ENCODE measurements at regions not wholly inside any gene's neighbourhood (a gene's known extent, or its start where the extent isn't known, plus 50 kb on each side); places are given as distances from the start of the nearest gene placed in this dataset.

DNA sequence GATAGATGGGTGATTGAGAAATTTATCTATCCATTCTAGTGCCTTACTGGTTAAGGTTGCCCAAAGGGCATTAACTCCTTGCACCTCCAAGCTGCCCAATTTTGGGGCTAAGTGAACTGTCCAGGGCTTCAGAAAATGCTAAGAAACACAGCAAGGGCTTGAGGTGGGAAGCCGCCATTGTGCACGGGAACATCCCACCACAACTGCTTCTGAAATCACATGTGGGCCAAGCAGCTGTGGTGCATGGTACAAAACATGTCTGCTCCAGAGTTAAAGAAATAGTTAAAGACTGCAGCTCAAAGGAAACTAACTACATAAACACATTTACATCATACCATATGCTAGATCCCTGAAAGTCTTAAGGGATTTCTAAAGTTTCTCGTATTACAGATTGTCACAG, 144.3 kb upstream of the NDST3 start:
- Histone ChIP-seq H2BK120ac (ENCODE audit: low read depth, low read length) (no peak overlapping the region), H2AFZ (ENCODE audit: low read depth, low read length) (no peak overlapping the region), H3K4me3 (ENCODE audit: insufficient read depth in 1 of 2, low read depth in 1 of 2, low read length in 2 of 2) (no peak overlapping the region), H3K4ac (ENCODE audit: low read depth in 1 of 2, low read length in 2 of 2) (no peak overlapping the region), H2AK5ac (ENCODE audit: low read length, severe bottlenecking) (no peak overlapping the region), H2BK12ac (ENCODE audit: low read length in 2 of 2) (no peak overlapping the region), H3K18ac (ENCODE audit: low read depth in 1 of 2, low read length in 2 of 2) (no peak overlapping the region), H3K9ac (ENCODE audit: low read length) (no peak overlapping the region), H2BK5ac (ENCODE audit: low read depth, low read length, poor library complexity, severe bottlenecking) (no peak overlapping the region), H3K9me3 (ENCODE audit: control insufficient read depth, low read length) (no peaks in the 10 kb centered on the region), H3K79me1 (replicated peaks; ENCODE audit: low read length, poor library complexity, severe bottlenecking) (no peaks in the 10 kb centered on the region), H3K4me1 (ENCODE audit: control insufficient read depth, insufficient read depth, low read depth, low read length) (no peaks in the 10 kb centered on the region), H3K23ac (ENCODE audit: low read length in 2 of 2) (no peak overlapping the region), H3K27ac (ENCODE audit: low read length, poor library complexity, severe bottlenecking) (no peak overlapping the region), H4K91ac (ENCODE audit: low read length) (no peak overlapping the region), H3K36me3 (ENCODE audit: control insufficient read depth in 1 of 2, insufficient read depth in 2 of 2, low read depth in 1 of 2, low read length in 2 of 2) (no peaks in the 10 kb centered on the region), H3K4me2 (ENCODE audit: low read length, poor library complexity, severe bottlenecking) (no peak overlapping the region), H2BK15ac (ENCODE audit: low read depth, poor library complexity, severe bottlenecking) (no peak overlapping the region), H3K27me3 (ENCODE audit: control insufficient read depth in 1 of 2, insufficient read depth in 1 of 2, low read length in 2 of 2) (no peaks in the 10 kb centered on the region), H3K14ac (ENCODE audit: low read length in 2 of 2) (no peak overlapping the region), H4K8ac (ENCODE audit: low read length) (no peak overlapping the region)
- DNase-seq, result no peak
- 97% methylated on average over 3 of the region's 3 CpGs for WGBS

DNA sequence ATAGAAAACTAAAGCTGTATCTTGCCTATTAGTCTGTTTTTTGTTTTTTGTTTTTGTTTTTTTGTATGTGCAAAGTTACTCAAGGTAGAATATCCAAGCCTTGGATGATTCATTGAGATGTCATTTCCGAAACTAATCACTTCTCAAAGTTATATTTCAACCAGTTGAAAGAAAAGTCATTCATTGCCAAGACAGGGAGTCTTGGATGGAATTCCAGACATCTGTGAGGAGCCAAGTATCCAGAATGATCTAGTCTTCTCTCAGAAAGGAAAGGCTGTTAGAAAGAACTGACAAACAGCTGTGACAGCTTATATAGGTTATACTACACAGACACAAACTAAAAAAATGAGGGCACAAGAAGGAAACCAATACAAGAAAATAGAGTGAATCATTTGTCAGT, 141.1 kb upstream of the NDST3 start:
- no peak overlapping the region for H3K14ac ChIP-seq (ENCODE audit: low read length in 2 of 2)
- no peak overlapping the region for H2BK120ac ChIP-seq (ENCODE audit: low read depth, low read length)
- no peaks in the 10 kb centered on the region for H3K9me3 ChIP-seq (ENCODE audit: control insufficient read depth, low read length)
- H3K4ac ChIP-seq (ENCODE audit: low read depth in 1 of 2, low read length in 2 of 2), result no peak overlapping the region
- peak overlapping the region; percentile 90 for H3K27ac ChIP-seq (ENCODE audit: low read length, poor library complexity, severe bottlenecking)
- no peak overlapping the region for H2BK15ac ChIP-seq (ENCODE audit: low read depth, poor library complexity, severe bottlenecking)
- H2AK5ac ChIP-seq (ENCODE audit: low read length, severe bottlenecking), result no peak overlapping the region
- no peak overlapping the region for H3K4me2 ChIP-seq (ENCODE audit: low read length, poor library complexity, severe bottlenecking)
- no peak overlapping the region for H2BK5ac ChIP-seq (ENCODE audit: low read depth, low read length, poor library complexity, severe bottlenecking)
- H3K9ac ChIP-seq (ENCODE audit: low read length), result no peak overlapping the region
- H3K18ac ChIP-seq (ENCODE audit: low read depth in 1 of 2, low read length in 2 of 2), result no peak overlapping the region
- no peak overlapping the region for H3K23ac ChIP-seq (ENCODE audit: low read length in 2 of 2)
- no peak for DNase-seq
- H3K4me1 ChIP-seq (ENCODE audit: control insufficient read depth, insufficient read depth, low read depth, low read length), result no peaks in the 10 kb centered on the region
- H4K91ac ChIP-seq (ENCODE audit: low read length), result no peak overlapping the region
- no peak overlapping the region for H3K4me3 ChIP-seq (ENCODE audit: insufficient read depth in 1 of 2, low read depth in 1 of 2, low read length in 2 of 2)
- no CpG with 5 or more reads among the region's 1 CpG for WGBS
- H3K36me3 ChIP-seq (ENCODE audit: control insufficient read depth in 1 of 2, insufficient read depth in 2 of 2, low read depth in 1 of 2, low read length in 2 of 2), result no peaks in the 10 kb centered on the region
- no peaks in the 10 kb centered on the region for H3K27me3 ChIP-seq (ENCODE audit: control insufficient read depth in 1 of 2, insufficient read depth in 1 of 2, low read length in 2 of 2)
- H2AFZ ChIP-seq (ENCODE audit: low read depth, low read length), result no peak overlapping the region
- no peak overlapping the region for H4K8ac ChIP-seq (ENCODE audit: low read length)
- H2BK12ac ChIP-seq (ENCODE audit: low read length in 2 of 2), result no peak overlapping the region
- no peaks in the 10 kb centered on the region for H3K79me1 ChIP-seq (replicated peaks; ENCODE audit: low read length, poor library complexity, severe bottlenecking)

DNA sequence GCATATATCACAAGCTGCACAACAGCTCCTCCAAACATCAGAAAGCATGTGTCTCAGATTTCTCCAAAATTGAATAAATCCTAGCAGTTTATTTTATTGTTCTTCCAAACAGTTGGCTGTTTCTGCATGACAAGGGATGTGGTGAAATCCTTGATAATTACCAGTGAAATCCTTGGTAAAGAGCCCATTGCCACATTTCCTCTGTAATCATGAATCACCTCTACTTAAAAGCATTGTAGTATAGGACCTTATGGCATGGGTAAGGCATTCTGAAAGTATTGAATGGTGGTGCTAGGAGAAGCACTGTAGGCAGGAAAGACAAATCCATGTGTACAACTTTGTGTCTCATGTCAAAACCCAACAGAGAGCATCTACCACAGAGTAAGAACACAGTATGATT, 135.8 kb upstream of the NDST3 start:
- Histone ChIP-seq H2BK120ac (ENCODE audit: low read depth, low read length) (no peak overlapping the region), H3K27ac (ENCODE audit: low read length, poor library complexity, severe bottlenecking) (no peak overlapping the region), H2BK15ac (ENCODE audit: low read depth, poor library complexity, severe bottlenecking) (no peak overlapping the region), H2AK5ac (ENCODE audit: low read length, severe bottlenecking) (no peak overlapping the region), H2BK12ac (ENCODE audit: low read length in 2 of 2) (no peak overlapping the region), H3K14ac (ENCODE audit: low read length in 2 of 2) (no peak overlapping the region), H4K91ac (ENCODE audit: low read length) (no peak overlapping the region), H2BK5ac (ENCODE audit: low read depth, low read length, poor library complexity, severe bottlenecking) (no peak overlapping the region), H3K4me2 (ENCODE audit: low read length, poor library complexity, severe bottlenecking) (no peak overlapping the region), H3K9ac (ENCODE audit: low read length) (no peak overlapping the region), H3K4me3 (ENCODE audit: insufficient read depth in 1 of 2, low read depth in 1 of 2, low read length in 2 of 2) (no peak overlapping the region), H3K4me1 (ENCODE audit: control insufficient read depth, insufficient read depth, low read depth, low read length) (no peaks in the 10 kb centered on the region), H3K4ac (ENCODE audit: low read depth in 1 of 2, low read length in 2 of 2) (no peak overlapping the region), H4K8ac (ENCODE audit: low read length) (no peak overlapping the region), H2AFZ (ENCODE audit: low read depth, low read length) (no peak overlapping the region), H3K23ac (ENCODE audit: low read length in 2 of 2) (no peak overlapping the region), H3K27me3 (ENCODE audit: control insufficient read depth in 1 of 2, insufficient read depth in 1 of 2, low read length in 2 of 2) (no peaks in the 10 kb centered on the region), H3K9me3 (ENCODE audit: control insufficient read depth, low read length) (no peaks in the 10 kb centered on the region), H3K18ac (ENCODE audit: low read depth in 1 of 2, low read length in 2 of 2) (no peak overlapping the region), H3K79me1 (replicated peaks; ENCODE audit: low read length, poor library complexity, severe bottlenecking) (no peaks in the 10 kb centered on the region), H3K36me3 (ENCODE audit: control insufficient read depth in 1 of 2, insufficient read depth in 2 of 2, low read depth in 1 of 2, low read length in 2 of 2) (no peaks in the 10 kb centered on the region)
- peak; percentile 50 for DNase-seq

DNA sequence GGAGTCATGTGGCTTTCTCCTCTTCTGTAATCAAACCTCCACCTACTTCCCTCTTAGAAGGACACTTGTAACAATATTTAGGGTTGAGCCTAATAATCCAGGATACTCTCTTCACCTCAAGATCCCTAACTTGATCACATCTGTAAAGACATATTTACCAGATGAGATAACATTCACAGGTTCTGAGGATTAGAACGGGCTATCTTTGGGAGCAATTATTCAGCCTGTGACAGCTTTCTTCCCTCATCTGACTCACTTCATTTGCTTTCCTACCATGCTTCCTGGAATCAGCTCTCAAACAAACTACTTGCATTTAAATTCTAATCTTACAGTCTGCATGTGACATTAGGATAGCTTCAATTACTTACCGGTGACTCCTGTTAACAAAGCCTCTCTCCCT, 133.5 kb upstream of the NDST3 start:
- no peak overlapping the region for H3K4me2 ChIP-seq (ENCODE audit: low read length, poor library complexity, severe bottlenecking)

More for the DNA sequence above, 133.5 kb upstream of the NDST3 start:
- H3K27me3 ChIP-seq (ENCODE audit: control insufficient read depth in 1 of 2, insufficient read depth in 1 of 2, low read length in 2 of 2), result no peaks in the 10 kb centered on the region
- no peak overlapping the region for H4K91ac ChIP-seq (ENCODE audit: low read length)
- H2AFZ ChIP-seq (ENCODE audit: low read depth, low read length), result no peak overlapping the region
- no peak overlapping the region for H4K8ac ChIP-seq (ENCODE audit: low read length)
- no peak overlapping the region for H2AK5ac ChIP-seq (ENCODE audit: low read length, severe bottlenecking)
- H3K27ac ChIP-seq (ENCODE audit: low read length, poor library complexity, severe bottlenecking), result no peak overlapping the region
- H3K14ac ChIP-seq (ENCODE audit: low read length in 2 of 2), result no peak overlapping the region
- H3K4ac ChIP-seq (ENCODE audit: low read depth in 1 of 2, low read length in 2 of 2), result no peak overlapping the region
- no peak overlapping the region for H2BK15ac ChIP-seq (ENCODE audit: low read depth, poor library complexity, severe bottlenecking)
- no peak overlapping the region for H3K23ac ChIP-seq (ENCODE audit: low read length in 2 of 2)
- H3K36me3 ChIP-seq (ENCODE audit: control insufficient read depth in 1 of 2, insufficient read depth in 2 of 2, low read depth in 1 of 2, low read length in 2 of 2), result no peaks in the 10 kb centered on the region
- no peak overlapping the region for H2BK5ac ChIP-seq (ENCODE audit: low read depth, low read length, poor library complexity, severe bottlenecking)
- WGBS, result 2% methylated on average over 1 of the region's 2 CpGs
- H3K4me3 ChIP-seq (ENCODE audit: insufficient read depth in 1 of 2, low read depth in 1 of 2, low read length in 2 of 2), result no peak overlapping the region
- DNase-seq, result peak; percentile 55
- H3K9ac ChIP-seq (ENCODE audit: low read length), result no peak overlapping the region
- no peak overlapping the region for H2BK12ac ChIP-seq (ENCODE audit: low read length in 2 of 2)
- no peaks in the 10 kb centered on the region for H3K4me1 ChIP-seq (ENCODE audit: control insufficient read depth, insufficient read depth, low read depth, low read length)
- H3K9me3 ChIP-seq (ENCODE audit: control insufficient read depth, low read length), result no peaks in the 10 kb centered on the region
- H3K79me1 ChIP-seq (replicated peaks; ENCODE audit: low read length, poor library complexity, severe bottlenecking), result no peaks in the 10 kb centered on the region
- peak overlapping the region in 1 of 2 experiments; percentile 6 for H3K18ac ChIP-seq (ENCODE audit: low read depth in 1 of 2, low read length in 2 of 2)
- H2BK120ac ChIP-seq (ENCODE audit: low read depth, low read length), result no peak overlapping the region
